Spleen (tissue), 11 donors: ENCODE measurements at regions not wholly inside any gene's neighbourhood (a gene's known extent, or its start where the extent isn't known, plus 50 kb on each side); places are given as distances from the start of the nearest gene placed in this dataset.

Source experiments
- DNase-seq: peaks from one replicate; pipeline ENCODE4 v3.0.0-alpha.2; 2020
- H3K27ac ChIP-seq, 8 donors: fragments of 200-600 bp; sonication (generic) in 7 of 8; 1 replicate in 4 of 8; 2 replicates in 4 of 8; pipeline versions ENCODE4 v1.5.0 to v1.8.0; 2016 to 2021; ENCODE audit warnings: inconsistent platforms in 4 of 8, mild to moderate bottlenecking in 4 of 8, moderate library complexity in 1 of 8
- H3K27me3 ChIP-seq, 7 donors: fragments of 200-600 bp; sonication (generic) in 6 of 7; replicated peaks in 1 of 7; 1 replicate in 4 of 7; 2 replicates in 3 of 7; pipeline versions ENCODE4 v1.5.0 to v1.8.0; 2016 to 2021; ENCODE audit warnings: inconsistent platforms in 3 of 7, mild to moderate bottlenecking in 1 of 7
- H3K36me3 ChIP-seq, 6 donors: fragments of 200-600 bp; sonication (generic) in 5 of 6; 1 replicate in 4 of 6; 2 replicates in 2 of 6; pipeline versions ENCODE4 v1.5.0 to v1.8.0; 2016 to 2021; ENCODE audit warnings: inconsistent platforms in 2 of 6
- H3K4me1 ChIP-seq, 6 donors: fragments of 200-600 bp; sonication (generic) in 5 of 6; 1 replicate in 3 of 6; 2 replicates in 3 of 6; pipeline versions ENCODE4 v1.5.0 to v1.8.0; 2016 to 2021; ENCODE audit warnings: inconsistent platforms in 3 of 6
- H3K4me3 ChIP-seq, 8 donors: fragments of 200-600 bp; sonication (generic) in 7 of 8; 1 replicate in 4 of 8; 2 replicates in 4 of 8; pipeline versions ENCODE4 v1.5.0 to v1.8.0; 2016 to 2021; ENCODE audit warnings: inconsistent platforms in 4 of 8, mild to moderate bottlenecking in 4 of 8, moderate library complexity in 2 of 8
- H3K9me3 ChIP-seq, 8 donors: fragments of 200-600 bp; sonication (generic) in 7 of 8; 1 replicate in 4 of 8; 2 replicates in 4 of 8; pipeline versions ENCODE4 v1.5.0 to v1.8.0; 2016 to 2021; ENCODE audit warnings: inconsistent platforms in 4 of 8
- POLR2A ChIP-seq, 3 donors: fragments of 450-650 bp; IDR thresholded peaks; one replicate each; pipeline ENCODE4 v1.5.1; 2017; ENCODE audit warnings: antibody characterized with exemption in 3 of 3, mild to moderate bottlenecking in 1 of 3
- POLR2AphosphoS5 ChIP-seq, 3 donors: sonication (generic); formaldehyde crosslinking; IDR thresholded peaks; one replicate each; pipeline ENCODE4 v1.5.1; 2017; ENCODE audit warnings: antibody characterized with exemption in 3 of 3
- WGBS, 5 donors: extraction: QIAGEN DNeasy Blood & Tissue Kit in 3 of 5; methylation state at CpG; one replicate each; pipeline versions ENCODE4 v1.1.5 to v1.1.7; 2013 to 2018; 5-methylcytosine and 5-hydroxymethylcytosine counted together
- intact Hi-C: fragments of 100-400 bp; cut with DNase I; formaldehyde crosslinking; loops from one replicate; pipeline ENCODE4 v1.15.0; 2023; ENCODE audit warnings: low total_unique reads
- TF ChIP-seq, protein P1 (sequence below), 11 experiments: fragments of 200-600 bp in 7 of 11; fragments of 450-650 bp in 4 of 11; sonication (generic) in 4 of 11; IDR thresholded peaks in 8 of 11; conservative IDR thresholded peaks in 3 of 11; 1 replicate in 7 of 11; 2 replicates in 4 of 11; pipeline versions ENCODE4 v1.4.0 to v1.8.0; 2016 to 2021; ENCODE audit warnings: antibody characterized with exemption in 11 of 11, inconsistent platforms in 4 of 11, mild to moderate bottlenecking in 1 of 11
- donor health status: healthy with polysubstance abuse.
- donor health status: DM: no; HTN: no; CAD: no; lungs with moderate emphysema.
- donor health status: DM: no; HTN: no; CAD: no.
- donor health status: Bipolar disorder and iron deficiency.
- donor health status: healthy.
- donor health status: DM: no; HTN: no; CAD: no.
- donor health status: DM: yes; HTN: yes; CAD: no.

- Histone ChIP-seq H3K9me3 (peaks cover 0 to 12% (median 6%) of the 10 kb centered on the region in 8 donors), H3K4me1 (no peaks in the 10 kb centered on the region), H3K36me3 (no peaks in the 10 kb centered on the region), H3K27ac (no peak overlapping the region), H3K4me3 (no peak overlapping the region), H3K27me3 (no peaks in the 10 kb centered on the region)
- no peak for DNase-seq
- TF ChIP-seq, protein P1, sequence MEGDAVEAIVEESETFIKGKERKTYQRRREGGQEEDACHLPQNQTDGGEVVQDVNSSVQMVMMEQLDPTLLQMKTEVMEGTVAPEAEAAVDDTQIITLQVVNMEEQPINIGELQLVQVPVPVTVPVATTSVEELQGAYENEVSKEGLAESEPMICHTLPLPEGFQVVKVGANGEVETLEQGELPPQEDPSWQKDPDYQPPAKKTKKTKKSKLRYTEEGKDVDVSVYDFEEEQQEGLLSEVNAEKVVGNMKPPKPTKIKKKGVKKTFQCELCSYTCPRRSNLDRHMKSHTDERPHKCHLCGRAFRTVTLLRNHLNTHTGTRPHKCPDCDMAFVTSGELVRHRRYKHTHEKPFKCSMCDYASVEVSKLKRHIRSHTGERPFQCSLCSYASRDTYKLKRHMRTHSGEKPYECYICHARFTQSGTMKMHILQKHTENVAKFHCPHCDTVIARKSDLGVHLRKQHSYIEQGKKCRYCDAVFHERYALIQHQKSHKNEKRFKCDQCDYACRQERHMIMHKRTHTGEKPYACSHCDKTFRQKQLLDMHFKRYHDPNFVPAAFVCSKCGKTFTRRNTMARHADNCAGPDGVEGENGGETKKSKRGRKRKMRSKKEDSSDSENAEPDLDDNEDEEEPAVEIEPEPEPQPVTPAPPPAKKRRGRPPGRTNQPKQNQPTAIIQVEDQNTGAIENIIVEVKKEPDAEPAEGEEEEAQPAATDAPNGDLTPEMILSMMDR (IDR thresholded peaks at IDR 0.05 in 8 of 11, conservative IDR thresholded peaks at IDR 0.05 in 3 of 11), result no peak
- no peak for TF ChIP-seq POLR2AphosphoS5 (IDR thresholded peaks at IDR 0.05)
- TF ChIP-seq POLR2A (IDR thresholded peaks at IDR 0.05), result no peak
- intact Hi-C loops, result no loop called here
- WGBS, 5 donors, result 20 to 31% (median 23%) methylated on average over 3 of the region's 3 CpGs
Observed at GRCh38 chr21:24025101-24025500, 1582.2 kb downstream of the MRPL39 start.

DNA sequence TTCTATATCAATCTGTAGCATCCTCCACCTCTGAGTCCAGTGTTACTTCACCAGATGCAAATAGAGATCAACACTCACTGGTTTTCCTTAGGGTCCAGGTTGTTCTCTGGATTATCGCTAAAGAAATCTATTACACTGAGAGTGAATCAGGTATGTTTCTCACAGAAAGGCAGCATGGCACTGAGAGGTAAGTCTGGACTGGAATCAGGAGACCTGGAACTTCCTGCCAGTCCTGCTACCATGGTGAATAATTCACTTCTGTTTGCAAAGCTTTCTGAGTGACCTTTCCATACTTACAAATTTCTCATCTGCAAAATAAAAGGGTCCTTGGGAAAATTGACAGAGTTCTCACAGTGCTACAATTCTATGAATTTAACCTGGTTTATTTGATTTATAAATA lies 1583.3 kb downstream of the MRPL39 start:
- Histone ChIP-seq H3K4me1 (no peaks in the 10 kb centered on the region), H3K36me3 (no peaks in the 10 kb centered on the region), H3K27ac (no peak overlapping the region), H3K9me3 (peaks cover 0 to 18% (median 11%) of the 10 kb centered on the region in 8 donors), H3K27me3 (no peaks in the 10 kb centered on the region), H3K4me3 (no peak overlapping the region)
- TF ChIP-seq POLR2AphosphoS5 (IDR thresholded peaks at IDR 0.05), result no peak
- TF ChIP-seq POLR2A (IDR thresholded peaks at IDR 0.05), result no peak
- TF ChIP-seq, protein P1 (IDR thresholded peaks at IDR 0.05 in 8 of 11, conservative IDR thresholded peaks at IDR 0.05 in 3 of 11), result no peak
- intact Hi-C loops, result no loop called here
- WGBS, 5 donors, result 90 to 94% (median 92%) methylated on average over 1 of the region's 1 CpG
- no peak for DNase-seq

DNA sequence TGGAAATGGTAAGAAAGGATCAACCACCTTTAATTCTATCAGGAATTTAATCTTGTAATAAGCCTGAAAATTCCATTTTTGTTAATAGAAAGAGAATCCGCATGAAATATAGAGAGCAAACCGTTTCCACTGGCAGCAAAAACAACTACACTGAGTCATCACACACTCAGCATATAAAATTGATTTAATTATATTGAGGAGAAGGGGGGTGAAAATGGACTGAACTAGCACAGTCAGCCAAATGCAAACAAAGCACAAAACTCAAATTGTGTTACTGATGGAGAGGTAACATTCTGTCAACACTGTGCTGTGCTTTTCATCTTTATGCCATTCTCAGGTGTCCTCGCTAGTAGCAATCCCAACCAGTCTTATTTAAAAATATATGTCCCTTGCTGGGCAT lies 1583.9 kb downstream of the MRPL39 start:
- DNase-seq, result no peak
- H3K9me3 ChIP-seq, result peaks cover 0 to 18% (median 11%) of the 10 kb centered on the region in 8 donors

DNA sequence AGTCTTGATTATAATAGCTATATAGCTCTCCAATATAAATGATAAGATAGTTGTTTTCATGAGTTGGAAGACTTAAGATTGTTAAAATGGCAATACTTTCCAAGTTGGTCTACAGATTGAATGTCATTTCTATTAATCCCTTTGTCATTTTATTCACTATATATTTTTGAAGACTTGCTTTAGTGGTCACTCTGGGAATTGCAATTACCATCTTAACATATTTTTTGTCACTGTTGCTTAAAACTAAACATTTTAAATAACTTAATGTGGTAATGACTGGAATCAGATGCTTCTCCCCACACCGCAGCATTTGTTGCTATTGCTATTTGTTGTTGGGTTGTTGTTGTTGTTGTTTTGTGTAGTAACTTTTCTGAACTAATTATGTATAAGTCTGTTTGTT lies 1592.9 kb downstream of the MRPL39 start:
- no peak overlapping the region for H3K27ac ChIP-seq
- no peaks in the 10 kb centered on the region for H3K4me1 ChIP-seq
- H3K36me3 ChIP-seq, result no peaks in the 10 kb centered on the region
- DNase-seq, result no peak
- TF ChIP-seq, protein P1 (IDR thresholded peaks at IDR 0.05 in 8 of 11, conservative IDR thresholded peaks at IDR 0.05 in 3 of 11), result peak in 2 of 11 experiments; percentile 15 to 40
- TF ChIP-seq POLR2A (IDR thresholded peaks at IDR 0.05), result no peak
- WGBS, 5 donors, result 81 to 93% (median 85%) methylated on average over 1 of the region's 1 CpG
- intact Hi-C loops, result no loop called here
- H3K4me3 ChIP-seq, result no peak overlapping the region
- no peaks in the 10 kb centered on the region for H3K27me3 ChIP-seq
- no peaks in the 10 kb centered on the region for H3K9me3 ChIP-seq

More for the DNA sequence above, 1583.9 kb downstream of the MRPL39 start:
- no peak overlapping the region for H3K4me3 ChIP-seq
- TF ChIP-seq, protein P1 (IDR thresholded peaks at IDR 0.05 in 8 of 11, conservative IDR thresholded peaks at IDR 0.05 in 3 of 11), result no peak
- no peak for TF ChIP-seq POLR2A (IDR thresholded peaks at IDR 0.05)
- no peak for TF ChIP-seq POLR2AphosphoS5 (IDR thresholded peaks at IDR 0.05)
- no peaks in the 10 kb centered on the region for H3K36me3 ChIP-seq
- H3K27ac ChIP-seq, result no peak overlapping the region
- no peaks in the 10 kb centered on the region for H3K27me3 ChIP-seq
- WGBS, 5 donors, result 14 to 71% (median 19%) methylated on average over 3 of the region's 3 CpGs
- intact Hi-C loops, result no loop called here
- no peaks in the 10 kb centered on the region for H3K4me1 ChIP-seq
